ENCODE measurements at regions not wholly inside any gene's neighbourhood (a gene's known extent, or its start where the extent isn't known, plus 50 kb on each side); places are given as distances from the start of the nearest gene placed in this dataset.

DNA sequence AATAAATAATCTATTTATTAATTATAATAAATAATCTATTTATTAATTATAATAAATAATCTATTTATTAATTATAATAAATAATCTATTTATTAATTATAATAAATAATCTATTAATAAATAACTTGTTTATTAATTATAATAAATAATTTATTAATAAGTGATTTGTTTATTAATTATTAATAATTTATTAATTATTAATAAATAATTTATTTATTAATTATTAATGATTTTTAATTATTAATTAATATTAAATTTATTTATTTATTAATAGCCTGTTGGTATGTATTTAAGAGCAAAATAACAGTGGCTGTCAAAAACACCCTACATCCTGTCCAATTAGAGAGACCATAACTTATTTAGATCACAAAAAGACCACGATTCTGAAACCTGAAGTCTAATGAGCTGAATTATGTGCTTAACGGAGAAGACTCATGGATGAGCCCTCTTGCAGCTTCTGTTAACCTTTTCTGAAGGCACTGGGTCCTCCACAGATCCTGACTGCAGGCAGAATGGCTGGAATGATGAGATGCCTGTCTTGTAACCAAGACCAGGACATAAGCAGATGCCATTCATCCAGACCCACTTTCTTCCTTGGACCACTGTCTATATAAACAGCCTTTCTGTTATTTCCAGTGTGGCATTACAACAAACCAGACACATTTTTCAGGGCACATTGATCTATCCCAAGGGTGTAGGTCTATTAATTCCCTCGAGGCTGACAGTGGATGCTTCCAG lies 134.2 kb downstream of the SETD4 start:
- no peaks in the 10 kb centered on the region for H3K9me3 Mint-ChIP-seq
- peaks cover 0 to 2% (median 1%) of the 10 kb centered on the region in 4 donors for H3K4me1 Mint-ChIP-seq
- no peaks in the 10 kb centered on the region for H3K36me3 Mint-ChIP-seq
- ATAC-seq: no peak
- no peak overlapping the region for H3K27ac Mint-ChIP-seq
- H3K4me3 Mint-ChIP-seq: no peak overlapping the region
- H3K27me3 Mint-ChIP-seq: peaks cover 8 to 27% (median 15%) of the 10 kb centered on the region in 5 donors
- POLR2A ChIA-PET: no interaction called here
- no peak for DNase-seq

DNA sequence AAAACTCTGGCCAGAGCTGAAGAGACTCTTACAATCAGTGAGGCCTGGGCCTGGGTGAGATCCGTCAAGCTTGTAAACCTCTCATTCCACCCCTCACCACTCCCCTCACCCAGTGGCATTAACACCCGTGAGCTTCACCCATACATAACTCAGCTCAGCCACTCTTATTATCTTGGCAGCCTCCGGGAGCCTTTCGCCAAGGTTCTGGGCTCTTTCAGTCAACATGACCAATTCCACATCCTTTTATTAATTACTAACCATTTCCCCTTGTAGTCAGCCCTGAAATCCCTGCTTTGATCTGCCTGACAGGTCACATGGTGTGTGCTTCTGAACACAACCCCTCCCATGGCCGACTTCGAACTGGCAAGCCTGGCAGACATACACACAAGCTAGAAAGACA lies 134.8 kb downstream of the SETD4 start:
- H3K36me3 Mint-ChIP-seq: no peaks in the 10 kb centered on the region
- H3K4me3 Mint-ChIP-seq: no peak overlapping the region
- POLR2A ChIA-PET: no interaction called here
- DNase-seq: peak in 2 of 10 donors; percentile 7 to 15
- H3K27ac Mint-ChIP-seq: peak overlapping the region in 1 of 10 donors; percentile 35
- no peaks in the 10 kb centered on the region for H3K9me3 Mint-ChIP-seq
- peak; percentile 26 to 39 for ATAC-seq
- peaks cover 8 to 30% (median 18%) of the 10 kb centered on the region in 5 donors for H3K27me3 Mint-ChIP-seq
- H3K4me1 Mint-ChIP-seq: peaks cover 0 to 2% (median 1%) of the 10 kb centered on the region in 4 donors

DNA sequence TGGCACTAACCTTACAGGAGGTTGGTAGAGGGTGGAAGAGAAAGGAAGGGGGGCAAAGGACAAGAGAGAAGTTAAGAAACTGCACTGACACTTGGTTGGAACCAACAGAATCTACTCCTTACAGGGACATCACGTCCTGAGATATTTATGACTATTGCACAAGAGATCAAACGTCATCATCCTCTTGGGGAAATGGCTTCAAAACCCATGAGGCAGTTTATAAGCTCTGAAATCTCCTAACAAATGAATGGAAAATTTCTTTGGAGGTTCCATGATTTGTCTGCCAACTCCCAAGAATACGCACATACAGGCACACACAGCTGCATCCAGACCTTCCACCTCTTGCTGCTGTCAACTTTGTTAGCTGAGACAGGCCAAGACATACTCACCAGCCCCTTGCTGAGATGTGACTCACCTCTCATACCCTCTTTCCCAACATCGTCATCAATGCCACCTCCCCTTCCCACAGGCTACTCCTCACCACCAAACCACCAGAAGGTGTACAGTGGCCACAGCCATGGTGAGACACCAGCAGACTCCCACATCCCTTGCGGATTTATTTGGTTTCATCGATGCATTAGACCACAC lies 135.5 kb downstream of the SETD4 start:
- H3K27ac Mint-ChIP-seq: no peak overlapping the region
- H3K9me3 Mint-ChIP-seq: peaks cover 0 to under 1% (median 0%) of the 10 kb centered on the region in 9 donors
- no peaks in the 10 kb centered on the region for H3K36me3 Mint-ChIP-seq
- POLR2A ChIA-PET: no interaction called here
- H3K4me1 Mint-ChIP-seq: peaks cover 0 to 2% (median 1%) of the 10 kb centered on the region in 4 donors
- no peak overlapping the region for H3K4me3 Mint-ChIP-seq
- DNase-seq (no peak), ATAC-seq (peak in 1 of 2 donors; percentile 28)
- H3K27me3 Mint-ChIP-seq: peaks cover 9 to 37% (median 18%) of the 10 kb centered on the region in 5 donors

DNA sequence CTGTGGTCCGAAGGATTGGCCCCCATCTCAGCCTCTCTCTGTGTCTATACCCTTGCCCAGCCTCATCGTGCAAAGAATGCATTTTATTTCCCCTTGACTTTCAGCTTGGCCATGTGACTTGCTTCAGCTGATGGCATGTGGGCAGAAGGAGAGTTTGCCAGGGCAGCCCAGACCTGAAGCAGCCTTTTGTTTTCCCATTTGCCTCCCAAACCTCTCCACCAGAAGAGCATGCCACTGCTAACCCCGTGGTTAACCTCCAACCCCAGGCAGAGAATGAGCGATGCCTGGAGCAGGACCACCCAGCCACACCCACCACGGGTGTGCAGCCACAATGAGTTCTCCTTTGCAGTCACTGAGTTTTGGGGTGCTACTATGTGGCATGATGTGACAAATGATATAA lies 136.4 kb downstream of the SETD4 start:
- H3K9me3 Mint-ChIP-seq: peaks cover 0 to 9% (median 2%) of the 10 kb centered on the region in 9 donors
- peaks cover 13 to 45% (median 18%) of the 10 kb centered on the region in 5 donors for H3K27me3 Mint-ChIP-seq
- H3K36me3 Mint-ChIP-seq: peaks cover 0 to 5% (median 0%) of the 10 kb centered on the region in 3 donors
- no peak overlapping the region for H3K27ac Mint-ChIP-seq
- no peak overlapping the region for H3K4me3 Mint-ChIP-seq
- POLR2A ChIA-PET: no interaction called here
- DNase-seq (no peak), ATAC-seq (no peak)
- H3K4me1 Mint-ChIP-seq: peaks cover 0 to 2% (median 1%) of the 10 kb centered on the region in 4 donors

DNA sequence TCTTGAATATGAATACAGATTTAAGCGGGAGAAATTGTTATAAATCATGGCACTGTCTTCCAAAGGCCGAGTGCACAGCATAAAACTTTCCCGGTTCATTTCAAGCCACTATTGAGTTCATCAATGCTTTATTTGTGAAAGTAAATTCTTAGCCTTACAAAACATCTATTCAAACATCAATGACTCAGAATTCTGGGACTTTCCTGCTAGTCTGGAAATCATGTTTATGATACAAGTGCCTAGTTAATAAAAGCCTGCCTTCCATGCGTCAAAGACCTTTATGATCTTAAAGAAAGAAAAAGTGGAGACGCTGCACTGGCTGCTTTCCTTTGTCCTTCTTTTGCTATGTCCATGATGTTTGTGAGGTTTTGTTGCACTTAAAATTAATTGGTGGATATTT lies 137.7 kb downstream of the SETD4 start:
- POLR2A ChIA-PET: no interaction called here
- Mint-ChIP-seq H3K27me3 (peaks cover 15 to 48% (median 19%) of the 10 kb centered on the region in 5 donors), H3K27ac (no peak overlapping the region), H3K9me3 (peaks cover 0 to 11% (median 4%) of the 10 kb centered on the region in 9 donors), H3K36me3 (peaks cover 0 to 5% (median 0%) of the 10 kb centered on the region in 3 donors), H3K4me3 (no peak overlapping the region), H3K4me1 (peaks cover 0 to 2% (median 1%) of the 10 kb centered on the region in 4 donors)
- DNase-seq: no peak
- ATAC-seq: no peak

DNA sequence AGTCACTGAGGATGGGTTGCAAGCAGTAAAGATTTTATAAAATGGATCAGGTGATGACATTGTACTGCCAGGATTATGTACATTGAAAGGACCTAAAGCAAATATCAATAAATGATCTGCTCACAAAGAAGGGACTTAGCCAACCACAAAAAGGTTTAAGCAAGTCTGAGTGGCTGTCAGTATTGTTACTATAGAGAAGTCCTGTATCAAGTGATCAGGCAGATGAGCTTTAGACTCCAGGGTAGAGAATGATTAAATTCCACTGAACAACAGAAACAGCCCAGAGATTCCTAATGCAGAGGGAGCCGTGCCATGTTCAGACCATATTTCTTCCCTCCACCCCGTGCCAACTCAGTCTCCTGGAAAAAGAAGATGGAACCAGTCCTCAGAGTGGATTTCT lies 138.9 kb downstream of the SETD4 start:
- ATAC-seq (no peak), DNase-seq (no peak)
- H3K27me3 Mint-ChIP-seq: peaks cover 15 to 48% (median 19%) of the 10 kb centered on the region in 5 donors
- no peak overlapping the region for H3K27ac Mint-ChIP-seq
- H3K4me3 Mint-ChIP-seq: no peak overlapping the region
- H3K9me3 Mint-ChIP-seq: peaks cover 0 to 11% (median 4%) of the 10 kb centered on the region in 9 donors
- POLR2A ChIA-PET: no interaction called here
- H3K4me1 Mint-ChIP-seq: peaks cover 0 to 2% (median 1%) of the 10 kb centered on the region in 4 donors
- peaks cover 0 to 5% (median 0%) of the 10 kb centered on the region in 3 donors for H3K36me3 Mint-ChIP-seq

DNA sequence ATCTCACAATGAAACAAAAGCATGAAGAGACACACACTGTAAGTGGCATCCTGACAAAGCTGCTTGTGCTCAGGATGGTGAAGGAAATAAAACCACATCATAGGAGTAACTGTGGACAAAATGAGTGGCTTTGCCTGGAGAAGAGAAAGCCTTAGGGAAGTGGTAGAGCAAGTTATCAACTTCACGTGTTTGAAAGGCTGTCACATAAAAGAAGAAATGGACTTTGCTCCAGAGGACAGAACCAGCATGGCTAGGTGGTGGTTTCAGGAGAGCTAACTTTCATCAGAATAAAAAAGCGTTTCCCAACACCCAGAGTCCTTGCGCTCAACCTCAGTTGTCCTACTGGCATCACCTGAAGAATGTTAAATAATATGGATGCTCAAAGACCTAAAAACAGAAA lies 139.9 kb downstream of the SETD4 start:
- H3K27ac Mint-ChIP-seq: no peak overlapping the region
- POLR2A ChIA-PET: no interaction called here
- peaks cover 0 to 17% (median 5%) of the 10 kb centered on the region in 9 donors for H3K9me3 Mint-ChIP-seq
- no peak for DNase-seq
- no peak overlapping the region for H3K4me3 Mint-ChIP-seq
- no peak for ATAC-seq
- peaks cover 0 to 11% (median 0%) of the 10 kb centered on the region in 3 donors for H3K36me3 Mint-ChIP-seq
- H3K4me1 Mint-ChIP-seq: peaks cover 0 to 2% (median 0%) of the 10 kb centered on the region in 4 donors
- peaks cover 13 to 52% (median 18%) of the 10 kb centered on the region in 5 donors for H3K27me3 Mint-ChIP-seq

DNA sequence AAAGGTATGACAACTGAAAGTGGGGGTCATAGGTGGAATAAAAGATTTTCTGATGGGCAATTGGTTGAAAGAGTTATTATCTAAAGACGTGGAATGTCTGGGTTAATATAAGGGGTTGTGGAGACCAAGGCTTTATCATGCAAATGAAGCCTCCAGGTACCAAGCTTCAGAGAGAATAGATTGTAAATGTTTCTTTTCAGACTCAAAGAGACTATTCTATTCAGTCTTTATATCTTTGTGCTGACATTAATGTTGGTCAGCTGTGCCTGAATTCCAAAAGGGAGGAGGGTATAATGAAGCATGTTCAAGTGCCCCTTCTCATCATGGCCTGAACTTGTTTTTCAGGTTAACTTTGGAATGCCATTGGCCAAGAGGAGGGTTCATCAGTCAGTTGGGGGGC lies 145.3 kb downstream of the SETD4 start:
- H3K36me3 Mint-ChIP-seq: peaks cover 0 to 16% (median 0%) of the 10 kb centered on the region in 3 donors
- peaks cover 0 to 4% (median 0%) of the 10 kb centered on the region in 4 donors for H3K4me1 Mint-ChIP-seq
- H3K27me3 Mint-ChIP-seq: peaks cover 8 to 64% (median 14%) of the 10 kb centered on the region in 5 donors
- ATAC-seq (no peak), DNase-seq (no peak)
- POLR2A ChIA-PET: no interaction called here
- peaks cover 0 to 26% (median 9%) of the 10 kb centered on the region in 9 donors for H3K9me3 Mint-ChIP-seq
- no peak overlapping the region for H3K4me3 Mint-ChIP-seq
- H3K27ac Mint-ChIP-seq: no peak overlapping the region

GRCh38 chr21:35911412-35912191 lies 148.7 kb downstream of the SETD4 start:
- Mint-ChIP-seq H3K4me1 (peaks cover 0 to 4% (median 0%) of the 10 kb centered on the region in 4 donors), H3K9me3 (peaks cover 0 to 17% (median 4%) of the 10 kb centered on the region in 9 donors), H3K27ac (no peak overlapping the region), H3K36me3 (peaks cover 0 to 11% (median 0%) of the 10 kb centered on the region in 3 donors), H3K4me3 (no peak overlapping the region), H3K27me3 (peaks cover 6 to 50% (median 11%) of the 10 kb centered on the region in 5 donors)
- no peak for ATAC-seq
- DNase-seq: no peak
- POLR2A ChIA-PET: no interaction called here

DNA sequence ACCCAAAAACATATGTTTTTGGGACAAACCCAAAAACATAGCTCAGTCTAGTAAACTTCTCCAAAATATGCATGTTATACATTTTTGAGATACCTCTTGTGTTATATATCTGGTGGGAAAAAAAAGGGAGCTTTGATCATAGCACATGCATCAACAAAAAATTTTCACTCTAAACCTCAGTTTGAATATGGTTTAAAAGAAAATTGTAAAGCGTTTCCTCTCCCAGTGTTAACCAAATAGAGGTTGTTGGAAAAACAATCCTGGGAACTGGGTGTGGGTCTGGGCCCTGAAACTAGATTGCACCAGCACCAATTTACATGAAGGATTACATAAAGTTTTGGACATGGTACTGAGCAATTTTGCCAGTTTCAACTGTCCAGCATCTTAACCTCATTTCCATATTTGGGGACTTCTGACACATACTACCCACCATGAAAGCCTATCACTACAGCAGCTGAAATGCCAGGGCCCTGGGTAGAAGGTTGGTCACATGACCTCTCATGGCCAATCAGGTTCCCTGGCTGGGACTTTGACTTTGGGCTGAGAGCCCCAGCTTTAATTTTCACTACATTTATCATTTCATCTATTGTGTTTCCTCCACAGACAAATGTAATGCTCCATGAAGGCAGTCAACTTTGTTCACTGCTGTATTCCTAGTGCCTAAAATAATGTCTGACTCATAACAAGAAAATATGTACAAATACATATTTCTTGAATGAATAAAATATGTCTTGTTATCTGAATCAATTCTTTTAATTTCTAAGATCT lies 150.7 kb downstream of the SETD4 start:
- Mint-ChIP-seq H3K4me1 (peaks cover 0 to 4% (median 0%) of the 10 kb centered on the region in 4 donors), H3K9me3 (peaks cover 0 to 1% (median 0%) of the 10 kb centered on the region in 9 donors), H3K36me3 (no peaks in the 10 kb centered on the region), H3K27me3 (peaks cover 8 to 45% (median 11%) of the 10 kb centered on the region in 5 donors), H3K4me3 (no peak overlapping the region), H3K27ac (no peak overlapping the region)
- POLR2A ChIA-PET: no interaction called here
- no peak for DNase-seq
- ATAC-seq: no peak

DNA sequence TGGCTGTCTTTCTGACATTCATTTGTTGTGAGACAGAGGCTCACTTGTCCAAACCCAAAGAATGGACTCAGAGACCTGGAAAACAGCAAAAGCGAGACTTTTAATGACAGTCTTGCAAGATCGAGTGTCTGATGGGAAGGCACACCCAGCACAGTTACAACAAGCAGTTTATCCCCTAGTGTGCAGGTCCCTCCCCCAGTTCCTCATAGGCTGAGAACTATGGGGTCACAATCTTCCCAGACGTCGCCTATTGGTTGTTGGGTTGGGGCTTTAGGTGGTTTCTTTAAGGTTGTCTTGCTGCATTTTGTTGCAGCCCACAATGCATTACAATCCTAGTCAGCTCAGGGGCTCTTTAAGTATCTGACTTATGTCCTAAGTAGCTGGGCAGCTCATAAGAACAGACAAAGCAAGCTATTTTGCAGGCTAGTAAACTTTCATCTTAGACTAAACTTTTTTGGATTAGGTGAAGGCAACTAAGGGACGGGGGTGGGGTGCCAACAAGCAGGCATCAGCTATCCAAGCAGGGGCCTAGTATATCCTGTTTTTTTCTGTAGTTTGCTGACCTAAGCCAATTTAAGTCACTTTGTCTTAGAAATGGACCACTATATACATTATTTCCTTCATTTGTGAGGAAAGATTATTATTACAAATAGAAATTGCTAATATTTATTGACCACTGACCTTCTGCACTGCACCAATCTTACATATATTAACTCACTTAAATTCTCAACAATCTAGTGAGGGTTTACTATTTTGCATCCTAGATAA lies 151.8 kb downstream of the SETD4 start:
- no peak for ATAC-seq
- no peak for DNase-seq
- Mint-ChIP-seq H3K27me3 (peaks cover 7 to 49% (median 13%) of the 10 kb centered on the region in 5 donors), H3K27ac (no peak overlapping the region), H3K4me3 (no peak overlapping the region), H3K4me1 (peaks cover 0 to 4% (median 0%) of the 10 kb centered on the region in 4 donors), H3K36me3 (no peaks in the 10 kb centered on the region), H3K9me3 (no peaks in the 10 kb centered on the region)
- POLR2A ChIA-PET: no interaction called here

DNA sequence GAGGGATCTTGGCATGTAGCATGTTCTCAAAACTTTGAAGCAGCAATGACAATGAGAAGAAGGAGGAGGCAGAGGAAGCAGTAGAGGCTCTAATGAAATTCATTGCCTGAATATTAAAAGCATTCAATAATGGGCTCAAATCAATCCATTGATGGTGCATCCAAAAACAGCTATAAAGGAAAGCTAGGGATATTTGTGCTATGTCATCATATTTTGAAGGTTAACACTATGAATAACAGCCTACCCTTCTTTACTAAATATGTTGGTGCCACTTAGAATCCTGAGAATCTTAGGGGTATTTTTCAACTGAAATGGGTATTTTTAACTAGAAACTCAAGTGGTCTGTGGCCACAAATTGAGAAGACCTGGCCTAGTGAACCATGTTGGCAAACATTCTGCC lies 153.7 kb downstream of the SETD4 start:
- H3K4me3 Mint-ChIP-seq: no peak overlapping the region
- no peaks in the 10 kb centered on the region for H3K9me3 Mint-ChIP-seq
- DNase-seq (no peak), ATAC-seq (no peak)
- H3K4me1 Mint-ChIP-seq: peaks cover 0 to 4% (median 0%) of the 10 kb centered on the region in 4 donors
- H3K27ac Mint-ChIP-seq: no peak overlapping the region
- POLR2A ChIA-PET: no interaction called here
- no peaks in the 10 kb centered on the region for H3K36me3 Mint-ChIP-seq
- H3K27me3 Mint-ChIP-seq: peaks cover 3 to 37% (median 8%) of the 10 kb centered on the region in 5 donors

Data from naive thymus-derived CD8-positive, alpha-beta T cell (primary cell).